Lower leg skin (tissue), 3 donors: ENCODE measurements at regions not wholly inside any gene's neighbourhood (a gene's known extent, or its start where the extent isn't known, plus 50 kb on each side); places are given as distances from the start of the nearest gene placed in this dataset.

Source experiments
- CTCF ChIP-seq, 3 donors: fragments of 450-650 bp; IDR thresholded peaks; one replicate each; pipeline ENCODE4 v1.5.1; 2016; ENCODE audit warnings: antibody characterized with exemption in 3 of 3, mild to moderate bottlenecking in 3 of 3, moderate library complexity in 2 of 3
- POLR2A ChIP-seq, 2 donors: fragments of 450-650 bp; IDR thresholded peaks; one replicate each; pipeline ENCODE4 v1.6.1; 2016 to 2017; ENCODE audit warnings: antibody characterized with exemption in 2 of 2, mild to moderate bottlenecking in 1 of 2, moderate library complexity in 1 of 2

- no peak for TF ChIP-seq POLR2A (IDR thresholded peaks at IDR 0.05)
- TF ChIP-seq CTCF (IDR thresholded peaks at IDR 0.05) = no peak
Measured at GRCh38 chr5:92884469-92884868, 696.5 kb downstream of the NR2F1-AS1 start.
